ENCODE measurements at regions not wholly inside any gene's neighbourhood (a gene's known extent, or its start where the extent isn't known, plus 50 kb on each side); places are given as distances from the start of the nearest gene placed in this dataset.

DNA sequence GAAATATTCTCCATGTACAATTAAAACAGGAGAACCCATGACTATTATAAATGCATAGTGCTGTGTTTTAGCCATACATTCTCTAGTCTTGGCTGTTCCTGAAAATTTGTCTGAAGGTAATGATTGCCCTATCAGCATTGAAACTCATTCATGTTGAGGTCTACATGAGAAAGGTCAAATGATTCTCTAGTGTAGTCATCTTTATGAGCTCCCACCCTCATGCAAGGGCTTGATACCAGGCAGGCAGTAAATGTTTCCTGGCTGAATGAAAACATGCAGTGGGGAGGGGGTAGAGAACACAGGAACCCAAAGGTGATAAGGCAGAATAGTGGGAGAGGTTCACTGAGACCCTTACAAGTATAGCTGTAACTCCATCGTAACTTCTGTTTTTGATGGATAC is 424.3 kb downstream of the COG6 start:
- H3K4me2 ChIP-seq (ENCODE audit: insufficient read depth, low read length, poor library complexity, severe bottlenecking) = no peak overlapping the region
- H3K27me3 ChIP-seq (ENCODE audit: control insufficient read depth in 3 of 3, insufficient read depth in 3 of 3, low read depth in 1 of 3, low read length in 3 of 3) = no peaks in the 10 kb centered on the region
- no peak overlapping the region for H2BK5ac ChIP-seq (ENCODE audit: low read length)
- H4K91ac ChIP-seq (ENCODE audit: low read depth, low read length, poor library complexity) = no peak overlapping the region
- no CpG with 5 or more reads among the region's 1 CpG for WGBS, 2 donors (ENCODE audit: extremely low coverage in 2 of 2, insufficient read length in 2 of 2, insufficient replicate concordance in 1 of 2)
- H2BK120ac ChIP-seq (ENCODE audit: low read depth, low read length) = no peak overlapping the region
- no peak overlapping the region for H2BK15ac ChIP-seq (ENCODE audit: low read length)
- H3K4me3 ChIP-seq (ENCODE audit: low read length in 2 of 2) = no peak overlapping the region
- H3K9me3 ChIP-seq (replicated peaks in 1 of 2; ENCODE audit: control insufficient read depth in 2 of 2, insufficient read depth in 1 of 2, low read depth in 1 of 2, low read length in 2 of 2) = no peaks in the 10 kb centered on the region
- no peak overlapping the region for H4K8ac ChIP-seq (ENCODE audit: low read depth, low read length)
- no peak overlapping the region for H3K23ac ChIP-seq (ENCODE audit: low read depth, low read length, poor library complexity)
- no peak overlapping the region for H3K4ac ChIP-seq (ENCODE audit: low read length)
- DNase-seq (ENCODE audit: low spot score) = no peak
- no peak overlapping the region for H2BK12ac ChIP-seq (ENCODE audit: low read length)
- no peaks in the 10 kb centered on the region for H3K4me1 ChIP-seq (ENCODE audit: control insufficient read depth in 2 of 2, insufficient read depth in 1 of 2, low read depth in 1 of 2, low read length in 2 of 2)
- H3K79me1 ChIP-seq (ENCODE audit: low read depth, low read length) = no peaks in the 10 kb centered on the region
- H2AFZ ChIP-seq (ENCODE audit: low read length) = no peak overlapping the region
- no peak overlapping the region for H3K27ac ChIP-seq (replicated peaks; ENCODE audit: low read length)
- peaks cover 0 to 2% of the 10 kb centered on the region in 2 donors for H3K36me3 ChIP-seq (replicated peaks in 1 of 2; ENCODE audit: control insufficient read depth in 2 of 2, insufficient read depth in 2 of 2, low read length in 2 of 2)
- H3K18ac ChIP-seq (ENCODE audit: low read length) = no peak overlapping the region
- H3K14ac ChIP-seq (ENCODE audit: low read length) = no peak overlapping the region
- no peak overlapping the region for H2AK5ac ChIP-seq (ENCODE audit: low read depth, low read length)
- no peak overlapping the region for H3K9ac ChIP-seq (ENCODE audit: low read depth, low read length, poor library complexity)

DNA sequence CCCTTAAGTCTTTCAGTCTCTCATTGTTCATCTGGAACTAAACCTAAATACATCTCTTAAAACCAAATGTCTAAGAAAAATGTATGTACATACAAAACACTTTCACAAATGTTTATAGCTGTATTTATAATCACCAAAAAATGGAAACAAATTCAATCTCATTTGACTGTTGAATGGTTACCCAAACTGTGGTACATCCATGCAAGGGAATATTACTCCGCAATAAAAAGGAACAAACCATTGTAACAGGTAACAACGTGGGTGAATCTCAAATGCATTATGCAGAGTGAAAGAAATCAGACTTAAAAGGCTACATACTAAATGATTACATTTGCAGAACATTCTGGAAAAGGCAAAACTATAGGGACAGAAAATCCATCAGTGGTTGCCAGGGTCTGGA is 425.2 kb downstream of the COG6 start:
- Histone ChIP-seq H3K27ac (replicated peaks; ENCODE audit: low read length) (no peak overlapping the region), H3K9me3 (replicated peaks in 1 of 2; ENCODE audit: control insufficient read depth in 2 of 2, insufficient read depth in 1 of 2, low read depth in 1 of 2, low read length in 2 of 2) (no peaks in the 10 kb centered on the region), H3K4me1 (ENCODE audit: control insufficient read depth in 2 of 2, insufficient read depth in 1 of 2, low read depth in 1 of 2, low read length in 2 of 2) (no peaks in the 10 kb centered on the region), H2AFZ (ENCODE audit: low read length) (no peak overlapping the region), H3K36me3 (replicated peaks in 1 of 2; ENCODE audit: control insufficient read depth in 2 of 2, insufficient read depth in 2 of 2, low read length in 2 of 2) (peaks cover 0 to 2% of the 10 kb centered on the region in 2 donors), H3K14ac (ENCODE audit: low read length) (no peak overlapping the region), H3K27me3 (ENCODE audit: control insufficient read depth in 3 of 3, insufficient read depth in 3 of 3, low read depth in 1 of 3, low read length in 3 of 3) (no peaks in the 10 kb centered on the region), H4K91ac (ENCODE audit: low read depth, low read length, poor library complexity) (no peak overlapping the region), H3K4me3 (ENCODE audit: low read length in 2 of 2) (no peak overlapping the region), H3K23ac (ENCODE audit: low read depth, low read length, poor library complexity) (no peak overlapping the region), H4K8ac (ENCODE audit: low read depth, low read length) (no peak overlapping the region), H2BK15ac (ENCODE audit: low read length) (no peak overlapping the region), H3K4me2 (ENCODE audit: insufficient read depth, low read length, poor library complexity, severe bottlenecking) (no peak overlapping the region), H2BK5ac (ENCODE audit: low read length) (no peak overlapping the region), H2AK5ac (ENCODE audit: low read depth, low read length) (no peak overlapping the region), H3K79me1 (ENCODE audit: low read depth, low read length) (no peaks in the 10 kb centered on the region), H2BK120ac (ENCODE audit: low read depth, low read length) (no peak overlapping the region), H3K4ac (ENCODE audit: low read length) (no peak overlapping the region), H2BK12ac (ENCODE audit: low read length) (no peak overlapping the region), H3K9ac (ENCODE audit: low read depth, low read length, poor library complexity) (no peak overlapping the region), H3K18ac (ENCODE audit: low read length) (no peak overlapping the region)
- no peak for DNase-seq (ENCODE audit: low spot score)
- no CpG with 5 or more reads among the region's 2 CpGs for WGBS, 2 donors (ENCODE audit: extremely low coverage in 2 of 2, insufficient read length in 2 of 2, insufficient replicate concordance in 1 of 2)

DNA sequence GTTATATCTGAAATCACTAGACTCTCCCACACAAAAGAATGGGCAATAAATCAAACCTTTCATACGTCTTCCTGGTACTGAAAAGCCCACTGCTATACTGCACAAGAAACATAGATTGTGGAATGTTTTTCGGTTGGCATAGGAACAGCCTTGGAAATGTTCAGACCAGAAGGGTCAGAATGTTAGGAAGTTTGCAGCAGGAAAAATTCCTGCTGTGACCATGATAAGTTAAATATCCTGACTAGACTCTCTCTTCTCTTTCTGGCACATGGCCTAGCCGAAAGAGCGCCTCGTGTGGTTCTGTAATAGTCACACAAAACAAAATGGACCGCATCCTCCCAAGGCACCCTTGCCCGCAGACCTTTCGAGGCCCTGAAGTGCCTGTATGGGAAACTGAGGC is 427.2 kb downstream of the COG6 start:
- Histone ChIP-seq H3K4ac (ENCODE audit: low read length) (no peak overlapping the region), H3K4me3 (ENCODE audit: low read length in 2 of 2) (no peak overlapping the region), H3K9me3 (replicated peaks in 1 of 2; ENCODE audit: control insufficient read depth in 2 of 2, insufficient read depth in 1 of 2, low read depth in 1 of 2, low read length in 2 of 2) (no peaks in the 10 kb centered on the region), H3K27me3 (ENCODE audit: control insufficient read depth in 3 of 3, insufficient read depth in 3 of 3, low read depth in 1 of 3, low read length in 3 of 3) (no peaks in the 10 kb centered on the region), H2BK5ac (ENCODE audit: low read length) (no peak overlapping the region), H2BK15ac (ENCODE audit: low read length) (no peak overlapping the region), H2AK5ac (ENCODE audit: low read depth, low read length) (no peak overlapping the region), H4K91ac (ENCODE audit: low read depth, low read length, poor library complexity) (no peak overlapping the region), H4K8ac (ENCODE audit: low read depth, low read length) (no peak overlapping the region), H3K18ac (ENCODE audit: low read length) (no peak overlapping the region), H3K4me2 (ENCODE audit: insufficient read depth, low read length, poor library complexity, severe bottlenecking) (no peak overlapping the region), H2AFZ (ENCODE audit: low read length) (peak overlapping the region; percentile 36), H3K79me1 (ENCODE audit: low read depth, low read length) (no peaks in the 10 kb centered on the region), H3K27ac (replicated peaks; ENCODE audit: low read length) (no peak overlapping the region), H3K23ac (ENCODE audit: low read depth, low read length, poor library complexity) (no peak overlapping the region), H3K9ac (ENCODE audit: low read depth, low read length, poor library complexity) (no peak overlapping the region), H3K4me1 (ENCODE audit: control insufficient read depth in 2 of 2, insufficient read depth in 1 of 2, low read depth in 1 of 2, low read length in 2 of 2) (peaks cover 0 to 4% of the 10 kb centered on the region in 2 donors), H2BK120ac (ENCODE audit: low read depth, low read length) (no peak overlapping the region), H2BK12ac (ENCODE audit: low read length) (no peak overlapping the region), H3K14ac (ENCODE audit: low read length) (no peak overlapping the region), H3K36me3 (replicated peaks in 1 of 2; ENCODE audit: control insufficient read depth in 2 of 2, insufficient read depth in 2 of 2, low read length in 2 of 2) (peaks cover 0 to 2% of the 10 kb centered on the region in 2 donors)
- no peak for DNase-seq (ENCODE audit: low spot score)
- no CpG with 5 or more reads among the region's 8 CpGs for whole genome bisulfite sequencing, 2 donors (ENCODE audit: extremely low coverage in 2 of 2, insufficient read length in 2 of 2, insufficient replicate concordance in 1 of 2)

DNA sequence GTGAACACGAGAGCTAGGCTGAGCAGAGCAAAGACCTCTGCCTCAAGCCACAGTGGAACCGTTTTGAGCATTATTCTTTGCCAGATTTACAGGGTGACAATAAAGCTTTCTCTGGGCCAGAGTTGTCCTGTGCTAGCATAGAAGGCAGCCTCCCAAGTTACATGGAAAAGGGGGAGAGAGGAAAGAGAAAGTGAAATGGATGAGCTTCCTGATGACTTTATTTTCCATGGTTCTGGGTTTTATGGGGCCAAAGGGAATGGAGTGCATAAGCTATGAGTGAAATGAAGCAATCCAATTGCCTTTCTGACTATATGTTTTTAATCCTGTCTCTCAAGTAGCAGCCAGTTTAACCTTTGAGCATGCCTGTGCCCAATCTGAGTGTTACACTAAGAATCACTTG is 428.4 kb downstream of the COG6 start:
- H3K4me1 ChIP-seq (ENCODE audit: control insufficient read depth in 2 of 2, insufficient read depth in 1 of 2, low read depth in 1 of 2, low read length in 2 of 2) = peaks cover 0 to 6% of the 10 kb centered on the region in 2 donors
- no peak overlapping the region for H2AFZ ChIP-seq (ENCODE audit: low read length)
- H2BK120ac ChIP-seq (ENCODE audit: low read depth, low read length) = no peak overlapping the region
- no peak overlapping the region for H3K4ac ChIP-seq (ENCODE audit: low read length)
- no peak overlapping the region for H4K8ac ChIP-seq (ENCODE audit: low read depth, low read length)
- H3K23ac ChIP-seq (ENCODE audit: low read depth, low read length, poor library complexity) = no peak overlapping the region
- peaks cover 0 to 2% of the 10 kb centered on the region in 2 donors for H3K36me3 ChIP-seq (replicated peaks in 1 of 2; ENCODE audit: control insufficient read depth in 2 of 2, insufficient read depth in 2 of 2, low read length in 2 of 2)
- DNase-seq (ENCODE audit: low spot score) = no peak
- H2BK12ac ChIP-seq (ENCODE audit: low read length) = no peak overlapping the region
- H3K9me3 ChIP-seq (replicated peaks in 1 of 2; ENCODE audit: control insufficient read depth in 2 of 2, insufficient read depth in 1 of 2, low read depth in 1 of 2, low read length in 2 of 2) = no peaks in the 10 kb centered on the region
- no peak overlapping the region for H2BK15ac ChIP-seq (ENCODE audit: low read length)
- H2BK5ac ChIP-seq (ENCODE audit: low read length) = no peak overlapping the region
- no peak overlapping the region for H2AK5ac ChIP-seq (ENCODE audit: low read depth, low read length)
- H3K27ac ChIP-seq (replicated peaks; ENCODE audit: low read length) = no peak overlapping the region
- no peaks in the 10 kb centered on the region for H3K27me3 ChIP-seq (ENCODE audit: control insufficient read depth in 3 of 3, insufficient read depth in 3 of 3, low read depth in 1 of 3, low read length in 3 of 3)
- no peak overlapping the region for H3K4me3 ChIP-seq (ENCODE audit: low read length in 2 of 2)
- WGBS, 2 donors (ENCODE audit: extremely low coverage in 2 of 2, insufficient read length in 2 of 2, insufficient replicate concordance in 1 of 2) = no CpG with 5 or more reads among the region's 2 CpGs
- no peak overlapping the region for H3K9ac ChIP-seq (ENCODE audit: low read depth, low read length, poor library complexity)
- no peaks in the 10 kb centered on the region for H3K79me1 ChIP-seq (ENCODE audit: low read depth, low read length)
- no peak overlapping the region for H3K18ac ChIP-seq (ENCODE audit: low read length)
- H4K91ac ChIP-seq (ENCODE audit: low read depth, low read length, poor library complexity) = no peak overlapping the region
- no peak overlapping the region for H3K14ac ChIP-seq (ENCODE audit: low read length)
- H3K4me2 ChIP-seq (ENCODE audit: insufficient read depth, low read length, poor library complexity, severe bottlenecking) = no peak overlapping the region

All from neuronal stem cell (in vitro differentiated cells).